HCT116 (cell line): ENCODE measurements at regions not wholly inside any gene's neighbourhood (a gene's known extent, or its start where the extent isn't known, plus 50 kb on each side); places are given as distances from the start of the nearest gene placed in this dataset.

Experiments
- ATAC-seq: fragments of 200-7000 bp; cut with Tn5 transposase; 2 replicates; pipeline ENCODE4 v1.9.1; 2020; ENCODE audit warnings: mild to moderate bottlenecking, moderate library complexity
- BruUV-seq: library from RNA; stranded (reverse); fragments of 400-500 nt; replicated peaks from 2 replicates; lab custom pipeline; 2021; lab: Mats Ljungman, UMichigan
- CTCF ChIA-PET: fragments of 300-600 bp; sonication (Branson Sonifier 250); formaldehyde crosslinking; loops from one replicate; lab custom pipeline; 2021; ENCODE audit warnings: antibody characterized with exemption; lab: Charles Lee
- POLR2A ChIA-PET: fragments of 300-600, 350-600 bp; sonication (Branson Sonifier 250); formaldehyde crosslinking; loops from one replicate; lab custom pipeline; 2021; ENCODE audit warnings: antibody characterized with exemption; lab: Charles Lee
- RAD21 ChIA-PET, 2 experiments: fragments of 300-600 bp; sonication (Branson Sonifier 250); formaldehyde crosslinking; loops; one replicate each; lab custom pipeline; 2023; ENCODE audit warnings: low total read pairs in 2 of 2; ENCODE audit not compliant: uncharacterized antibody in 2 of 2, unreplicated experiment in 2 of 2, low non-redundant PET in 1 of 2; lab: Charles Lee
- DNase-seq: peaks from one replicate; pipeline ENCODE4 v3.0.0-alpha.2; 2010; ENCODE audit warnings: low read depth, low spot score
- H2AFZ ChIP-seq: fragments of 200-600 bp; shearing (Covaris generic), sonication (generic); 2 replicates; pipeline ENCODE4 v1.6.1; 2017; ENCODE audit warnings: low read depth, mixed run types, mixed read lengths, antibody characterized with exemption, low read length; ENCODE audit not compliant: poor library complexity, severe bottlenecking
- H3K27ac ChIP-seq: 2 replicates; pipeline ENCODE4 v1.5.1; 2012; ENCODE audit warnings: low read depth, low read length
- H3K27me3 ChIP-seq: fragments of 200-600 bp; sonication (generic); 2 replicates; pipeline ENCODE4 v1.6.1; 2016; ENCODE audit warnings: mixed run types, low read length, mixed read lengths; ENCODE audit not compliant: insufficient read depth
- H3K36me3 ChIP-seq, 2 experiments: fragments of 200-500 bp in 1 of 2; fragments of 200-600 bp in 1 of 2; sonication (Bioruptor generic) in 1 of 2; sonication (generic) in 1 of 2; 2 replicates each; pipeline versions ENCODE4 v1.5.1 to v1.6.1; 2014 to 2016; ENCODE audit warnings: low read length in 2 of 2, inconsistent platforms in 1 of 2, mixed read lengths in 1 of 2, mixed run types in 1 of 2; ENCODE audit not compliant: insufficient read depth in 2 of 2, control insufficient read depth in 1 of 2
- H3K4me1 ChIP-seq, 2 experiments: fragments of 200-600 bp in 1 of 2; sonication (generic) in 1 of 2; 2 replicates each; pipeline versions ENCODE4 v1.5.1 to v1.6.1; 2012 to 2017; ENCODE audit warnings: low read length in 2 of 2, inconsistent platforms in 1 of 2, mild to moderate bottlenecking in 1 of 2, mixed read lengths in 1 of 2, mixed run types in 1 of 2, moderate library complexity in 1 of 2; ENCODE audit not compliant: insufficient read depth in 2 of 2, control insufficient read depth in 1 of 2
- H3K4me2 ChIP-seq: fragments of 200-600 bp; sonication (generic); 2 replicates; pipeline ENCODE4 v1.6.1; 2017; ENCODE audit warnings: mixed run types, low read length, mixed read lengths
- H3K4me3 ChIP-seq, 2 experiments: fragments of 200-600 bp in 1 of 2; sonication (generic) in 1 of 2; replicated peaks in 1 of 2; 2 replicates each; pipeline ENCODE4 v1.5.1; 2011 to 2016; ENCODE audit warnings: low read length in 2 of 2, control low read depth in 1 of 2, low read depth in 1 of 2, mild to moderate bottlenecking in 1 of 2, mixed read lengths in 1 of 2, mixed run types in 1 of 2
- H3K79me2 ChIP-seq: fragments of 200-600 bp; sonication (generic); 2 replicates; pipeline ENCODE4 v1.6.1; 2017; ENCODE audit warnings: mild to moderate bottlenecking, mixed run types, low read length, moderate library complexity, mixed read lengths; ENCODE audit not compliant: insufficient read depth
- H3K9ac ChIP-seq: fragments of 200-600 bp; sonication (generic); 2 replicates; pipeline ENCODE4 v1.6.1; 2016; ENCODE audit warnings: low read length, mixed read lengths
- H3K9me2 ChIP-seq: fragments of 200-600 bp; sonication (generic), shearing (Covaris generic); 2 replicates; pipeline ENCODE4 v1.6.1; 2017; ENCODE audit warnings: mixed run types, mild to moderate bottlenecking, moderate library complexity; ENCODE audit not compliant: insufficient read depth
- H3K9me3 ChIP-seq, 2 experiments: fragments of 200-500 bp in 1 of 2; fragments of 200-600 bp in 1 of 2; sonication (Bioruptor generic) in 1 of 2; sonication (generic) in 1 of 2; 2 replicates each; pipeline ENCODE4 v1.6.1; 2014 to 2017; ENCODE audit warnings: low read length in 2 of 2, mixed read lengths in 2 of 2, inconsistent platforms in 1 of 2, low read depth in 1 of 2, mild to moderate bottlenecking in 1 of 2, mixed run types in 1 of 2, moderate library complexity in 1 of 2; ENCODE audit not compliant: control insufficient read depth in 1 of 2, insufficient read depth in 1 of 2
- H4K20me1 ChIP-seq: fragments of 200-600 bp; sonication (generic), shearing (Covaris generic); 2 replicates; pipeline ENCODE4 v1.6.1; 2017; ENCODE audit warnings: mixed run types, mild to moderate bottlenecking, moderate library complexity; ENCODE audit not compliant: insufficient read depth
- CBX3 ChIP-seq: IDR thresholded peaks from 2 replicates; pipeline ENCODE4 v1.6.1; 2012; ENCODE audit warnings: low read depth
- CTCF ChIP-seq, 3 experiments: fragments of 200-600 bp in 1 of 3; sonication (generic) in 1 of 3; IDR thresholded peaks in 2 of 3; conservative IDR thresholded peaks in 1 of 3; 2 replicates each; pipeline ENCODE4 v1.5.1; 2012 to 2017; ENCODE audit warnings: low read depth in 2 of 3, low read length in 2 of 3, antibody characterized with exemption in 1 of 3, borderline replicate concordance in 1 of 3, control low read depth in 1 of 3, mild to moderate bottlenecking in 1 of 3, mixed read lengths in 1 of 3, mixed run types in 1 of 3, moderate library complexity in 1 of 3; ENCODE audit not compliant: insufficient read depth in 1 of 3
- EGR1 ChIP-seq: IDR thresholded peaks from 2 replicates; pipeline ENCODE4 v1.6.1; 2012; ENCODE audit warnings: low read depth
- EZH2 ChIP-seq: fragments of 200-600 bp; sonication (generic); IDR thresholded peaks from 2 replicates; pipeline ENCODE4 v1.6.1; 2017; ENCODE audit warnings: antibody characterized with exemption, mixed run types
- EZH2phosphoT487 ChIP-seq: fragments of 200-600 bp; IDR thresholded peaks from 2 replicates; pipeline ENCODE4 v1.6.1; 2018; ENCODE audit warnings: antibody characterized with exemption, borderline replicate concordance
- FOSL1 ChIP-seq: IDR thresholded peaks from 2 replicates; pipeline ENCODE4 v1.6.1; 2012; ENCODE audit warnings: low read depth
- JUND ChIP-seq: IDR thresholded peaks from 2 replicates; pipeline ENCODE4 v1.6.1; 2012
- POLR2A ChIP-seq: IDR thresholded peaks from 2 replicates; pipeline ENCODE4 v1.7.0; 2011; ENCODE audit warnings: borderline replicate concordance; ENCODE audit not compliant: insufficient read depth, insufficient read length; ENCODE audit errors: extremely low read depth
- POLR2AphosphoS5 ChIP-seq: IDR thresholded peaks from 2 replicates; pipeline ENCODE4 v1.6.1; 2011; ENCODE audit warnings: mild to moderate bottlenecking, low read depth, low read length, moderate library complexity
- RAD21 ChIP-seq: IDR thresholded peaks from 2 replicates; pipeline ENCODE4 v1.6.1; 2012; ENCODE audit warnings: low read depth, mild to moderate bottlenecking
- SIN3A ChIP-seq: IDR thresholded peaks from 2 replicates; pipeline ENCODE4 v1.6.1; 2012; ENCODE audit warnings: low read depth
- SP1 ChIP-seq: IDR thresholded peaks from 2 replicates; pipeline ENCODE4 v1.6.1; 2012; ENCODE audit warnings: low read depth
- SRF ChIP-seq: IDR thresholded peaks from 2 replicates; pipeline ENCODE4 v1.6.1; 2012; ENCODE audit warnings: low read depth
- YY1 ChIP-seq: IDR thresholded peaks from 2 replicates; pipeline ENCODE4 v1.6.1; 2011; ENCODE audit warnings: low read length, low read depth, moderate library complexity, mild to moderate bottlenecking; ENCODE audit not compliant: insufficient replicate concordance; ENCODE audit errors: extremely low read depth
- ZNF274 ChIP-seq: fragments of 200-500 bp; sonication (Bioruptor generic); IDR thresholded peaks from 2 replicates; pipeline ENCODE4 v1.6.1; 2014; ENCODE audit warnings: mild to moderate bottlenecking, low read depth, low read length, inconsistent platforms
- intact Hi-C: fragments of 100-400 bp; cut with micrococcal nuclease; formaldehyde crosslinking; loops from 2 replicates; pipeline ENCODE4 v1.10.0; 2022
- TF ChIP-seq, protein P1 (sequence below): IDR thresholded peaks from 2 replicates; pipeline ENCODE4 v1.6.1; 2012
- TF ChIP-seq, protein P2 (sequence below): IDR thresholded peaks from 2 replicates; pipeline ENCODE4 v1.6.1; 2012
- TF ChIP-seq, protein P3 (sequence below): IDR thresholded peaks from 2 replicates; pipeline ENCODE4 v1.6.1; 2011; ENCODE audit warnings: mild to moderate bottlenecking, low read length, moderate library complexity; ENCODE audit not compliant: insufficient replicate concordance; ENCODE audit errors: extremely low read depth
- TF ChIP-seq, protein P4 (sequence below): IDR thresholded peaks from 2 replicates; pipeline ENCODE4 v1.6.1; 2012; ENCODE audit warnings: low read depth

DNA sequence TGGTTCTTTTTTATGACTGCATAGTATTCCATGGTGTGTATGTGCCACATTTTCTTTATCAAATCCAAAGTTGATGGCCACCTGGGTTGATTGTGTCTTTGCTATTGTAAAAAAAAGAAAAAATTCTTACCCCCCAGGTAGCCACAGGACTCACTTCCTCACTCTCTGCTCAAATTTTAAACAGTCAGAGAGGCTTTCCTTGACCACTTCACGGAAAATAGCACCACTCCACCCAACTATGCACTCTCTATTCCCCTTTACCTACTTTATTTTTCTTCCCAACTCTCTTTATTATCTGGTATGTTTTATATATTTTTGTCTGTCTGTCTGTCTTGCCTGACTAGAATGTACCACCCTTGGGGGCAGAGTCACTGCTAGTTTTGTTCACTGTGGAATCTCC lies 205.3 kb downstream of the BTG1 start:
- TF ChIP-seq SRF = no peak
- TF ChIP-seq, protein P1, sequence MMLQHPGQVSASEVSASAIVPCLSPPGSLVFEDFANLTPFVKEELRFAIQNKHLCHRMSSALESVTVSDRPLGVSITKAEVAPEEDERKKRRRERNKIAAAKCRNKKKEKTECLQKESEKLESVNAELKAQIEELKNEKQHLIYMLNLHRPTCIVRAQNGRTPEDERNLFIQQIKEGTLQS = no peak
- TF ChIP-seq, protein P2, sequence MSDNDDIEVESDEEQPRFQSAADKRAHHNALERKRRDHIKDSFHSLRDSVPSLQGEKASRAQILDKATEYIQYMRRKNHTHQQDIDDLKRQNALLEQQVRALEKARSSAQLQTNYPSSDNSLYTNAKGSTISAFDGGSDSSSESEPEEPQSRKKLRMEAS = no peak
- TF ChIP-seq YY1 = no peak
- TF ChIP-seq EGR1 = no peak
- TF ChIP-seq FOSL1 = no peak
- TF ChIP-seq SP1 = no peak
- no peak for TF ChIP-seq EZH2
- TF ChIP-seq ZNF274 = no peak
- TF ChIP-seq EZH2phosphoT487 = no peak
- TF ChIP-seq POLR2A = no peak
- TF ChIP-seq SIN3A = no peak
- no peak for TF ChIP-seq RAD21
- no peak for TF ChIP-seq CTCF (IDR thresholded peaks at IDR 0.05 in 2 of 3, conservative IDR thresholded peaks at IDR 0.05 in 1 of 3; ENCODE audit: borderline replicate concordance in 1 of 3, insufficient read depth in 1 of 3, low read depth in 2 of 3, low read length in 2 of 3)
- TF ChIP-seq CBX3 = no peak
- TF ChIP-seq, protein P3, sequence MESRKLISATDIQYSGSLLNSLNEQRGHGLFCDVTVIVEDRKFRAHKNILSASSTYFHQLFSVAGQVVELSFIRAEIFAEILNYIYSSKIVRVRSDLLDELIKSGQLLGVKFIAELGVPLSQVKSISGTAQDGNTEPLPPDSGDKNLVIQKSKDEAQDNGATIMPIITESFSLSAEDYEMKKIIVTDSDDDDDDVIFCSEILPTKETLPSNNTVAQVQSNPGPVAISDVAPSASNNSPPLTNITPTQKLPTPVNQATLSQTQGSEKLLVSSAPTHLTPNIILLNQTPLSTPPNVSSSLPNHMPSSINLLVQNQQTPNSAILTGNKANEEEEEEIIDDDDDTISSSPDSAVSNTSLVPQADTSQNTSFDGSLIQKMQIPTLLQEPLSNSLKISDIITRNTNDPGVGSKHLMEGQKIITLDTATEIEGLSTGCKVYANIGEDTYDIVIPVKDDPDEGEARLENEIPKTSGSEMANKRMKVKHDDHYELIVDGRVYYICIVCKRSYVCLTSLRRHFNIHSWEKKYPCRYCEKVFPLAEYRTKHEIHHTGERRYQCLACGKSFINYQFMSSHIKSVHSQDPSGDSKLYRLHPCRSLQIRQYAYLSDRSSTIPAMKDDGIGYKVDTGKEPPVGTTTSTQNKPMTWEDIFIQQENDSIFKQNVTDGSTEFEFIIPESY = no peak
- no peak for TF ChIP-seq JUND
- TF ChIP-seq POLR2AphosphoS5 = no peak
- TF ChIP-seq, protein P4, sequence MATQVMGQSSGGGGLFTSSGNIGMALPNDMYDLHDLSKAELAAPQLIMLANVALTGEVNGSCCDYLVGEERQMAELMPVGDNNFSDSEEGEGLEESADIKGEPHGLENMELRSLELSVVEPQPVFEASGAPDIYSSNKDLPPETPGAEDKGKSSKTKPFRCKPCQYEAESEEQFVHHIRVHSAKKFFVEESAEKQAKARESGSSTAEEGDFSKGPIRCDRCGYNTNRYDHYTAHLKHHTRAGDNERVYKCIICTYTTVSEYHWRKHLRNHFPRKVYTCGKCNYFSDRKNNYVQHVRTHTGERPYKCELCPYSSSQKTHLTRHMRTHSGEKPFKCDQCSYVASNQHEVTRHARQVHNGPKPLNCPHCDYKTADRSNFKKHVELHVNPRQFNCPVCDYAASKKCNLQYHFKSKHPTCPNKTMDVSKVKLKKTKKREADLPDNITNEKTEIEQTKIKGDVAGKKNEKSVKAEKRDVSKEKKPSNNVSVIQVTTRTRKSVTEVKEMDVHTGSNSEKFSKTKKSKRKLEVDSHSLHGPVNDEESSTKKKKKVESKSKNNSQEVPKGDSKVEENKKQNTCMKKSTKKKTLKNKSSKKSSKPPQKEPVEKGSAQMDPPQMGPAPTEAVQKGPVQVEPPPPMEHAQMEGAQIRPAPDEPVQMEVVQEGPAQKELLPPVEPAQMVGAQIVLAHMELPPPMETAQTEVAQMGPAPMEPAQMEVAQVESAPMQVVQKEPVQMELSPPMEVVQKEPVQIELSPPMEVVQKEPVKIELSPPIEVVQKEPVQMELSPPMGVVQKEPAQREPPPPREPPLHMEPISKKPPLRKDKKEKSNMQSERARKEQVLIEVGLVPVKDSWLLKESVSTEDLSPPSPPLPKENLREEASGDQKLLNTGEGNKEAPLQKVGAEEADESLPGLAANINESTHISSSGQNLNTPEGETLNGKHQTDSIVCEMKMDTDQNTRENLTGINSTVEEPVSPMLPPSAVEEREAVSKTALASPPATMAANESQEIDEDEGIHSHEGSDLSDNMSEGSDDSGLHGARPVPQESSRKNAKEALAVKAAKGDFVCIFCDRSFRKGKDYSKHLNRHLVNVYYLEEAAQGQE = no peak
- DNase-seq (no peak), ATAC-seq (no peak)
- BruUV-seq = no TSS peak
- ChIA-PET POLR2A (no interaction called here), RAD21 (no interaction called here), CTCF (no interaction called here)
- H3K4me1 ChIP-seq = no peaks in the 10 kb centered on the region
- intact Hi-C loops = no loop called here
- H3K9me3 ChIP-seq = no peaks in the 10 kb centered on the region
- H4K20me1 ChIP-seq = no peaks in the 10 kb centered on the region
- no peak overlapping the region for H3K27ac ChIP-seq
- no peak overlapping the region for H3K9ac ChIP-seq
- H3K27me3 ChIP-seq = no peaks in the 10 kb centered on the region
- no peak overlapping the region for H2AFZ ChIP-seq
- no peaks in the 10 kb centered on the region for H3K36me3 ChIP-seq
- H3K4me2 ChIP-seq = no peak overlapping the region
- H3K4me3 ChIP-seq = no peak overlapping the region
- no peaks in the 10 kb centered on the region for H3K9me2 ChIP-seq
- H3K79me2 ChIP-seq = no peaks in the 10 kb centered on the region
